ENCODE measurements at regions not wholly inside any gene's neighbourhood (a gene's known extent, or its start where the extent isn't known, plus 50 kb on each side); places are given as distances from the start of the nearest gene placed in this dataset.

DNA sequence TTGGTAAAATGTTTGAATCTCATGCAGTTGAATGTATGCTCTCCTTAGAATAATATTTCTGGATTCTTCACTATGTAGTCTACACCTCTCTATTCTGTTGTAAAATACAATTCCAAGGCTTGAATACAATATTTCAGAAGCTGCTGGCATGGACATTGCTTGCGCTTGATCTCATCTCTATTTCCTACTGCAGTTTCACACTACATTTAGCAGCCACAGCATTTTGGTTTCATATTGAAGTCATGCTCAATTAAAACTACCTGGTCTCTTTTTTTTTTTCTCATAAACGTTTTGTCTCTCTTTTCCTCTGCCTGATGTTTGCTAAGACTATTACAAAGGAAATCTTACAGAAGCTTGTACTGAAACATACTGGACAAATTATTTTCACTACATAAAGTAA lies 631.0 kb upstream of the TMPRSS15 start:
- H3K4me3 ChIP-seq, result no peak overlapping the region
- 50 to 59% methylated on average over 2 of the region's 2 CpGs for WGBS, 2 donors
- DNase-seq (no peak), ATAC-seq (ENCODE audit: low FRiP score in 2 of 2) (no peak)
- no peaks in the 10 kb centered on the region for H3K27me3 ChIP-seq
- no peak overlapping the region for H3K27ac ChIP-seq
- TF ChIP-seq, protein P1, sequence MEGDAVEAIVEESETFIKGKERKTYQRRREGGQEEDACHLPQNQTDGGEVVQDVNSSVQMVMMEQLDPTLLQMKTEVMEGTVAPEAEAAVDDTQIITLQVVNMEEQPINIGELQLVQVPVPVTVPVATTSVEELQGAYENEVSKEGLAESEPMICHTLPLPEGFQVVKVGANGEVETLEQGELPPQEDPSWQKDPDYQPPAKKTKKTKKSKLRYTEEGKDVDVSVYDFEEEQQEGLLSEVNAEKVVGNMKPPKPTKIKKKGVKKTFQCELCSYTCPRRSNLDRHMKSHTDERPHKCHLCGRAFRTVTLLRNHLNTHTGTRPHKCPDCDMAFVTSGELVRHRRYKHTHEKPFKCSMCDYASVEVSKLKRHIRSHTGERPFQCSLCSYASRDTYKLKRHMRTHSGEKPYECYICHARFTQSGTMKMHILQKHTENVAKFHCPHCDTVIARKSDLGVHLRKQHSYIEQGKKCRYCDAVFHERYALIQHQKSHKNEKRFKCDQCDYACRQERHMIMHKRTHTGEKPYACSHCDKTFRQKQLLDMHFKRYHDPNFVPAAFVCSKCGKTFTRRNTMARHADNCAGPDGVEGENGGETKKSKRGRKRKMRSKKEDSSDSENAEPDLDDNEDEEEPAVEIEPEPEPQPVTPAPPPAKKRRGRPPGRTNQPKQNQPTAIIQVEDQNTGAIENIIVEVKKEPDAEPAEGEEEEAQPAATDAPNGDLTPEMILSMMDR (IDR thresholded peaks at IDR 0.05), result no peak
- no peak for TF ChIP-seq EP300 (IDR thresholded peaks at IDR 0.05)
- TF ChIP-seq POLR2AphosphoS5 (IDR thresholded peaks at IDR 0.05), result no peak
- TF ChIP-seq POLR2A (IDR thresholded peaks at IDR 0.05), result no peak
- H3K4me1 ChIP-seq, result no peaks in the 10 kb centered on the region
- no peaks in the 10 kb centered on the region for H3K36me3 ChIP-seq
- H3K9me3 ChIP-seq, result peaks cover 0 to 3% (median 0%) of the 10 kb centered on the region in 4 donors

DNA sequence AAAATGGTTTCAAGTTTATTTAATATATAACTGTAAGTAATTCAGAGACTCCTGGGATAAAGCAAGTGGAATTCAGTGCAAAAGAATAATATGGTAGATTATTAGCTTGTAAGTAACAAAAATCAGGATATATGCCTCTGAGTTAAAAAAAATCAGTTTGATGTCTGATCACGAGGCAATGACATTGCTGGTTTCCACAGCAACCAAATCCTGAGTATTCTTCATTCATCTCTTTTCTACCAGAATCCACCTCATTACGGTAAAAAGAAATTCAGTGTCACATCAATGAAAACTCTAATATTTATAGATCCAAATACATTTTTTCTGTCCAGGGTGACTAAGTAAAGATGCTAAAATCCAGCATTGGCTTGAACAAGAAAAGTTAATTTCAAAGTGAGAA lies 642.3 kb upstream of the TMPRSS15 start:
- TF ChIP-seq POLR2AphosphoS5 (IDR thresholded peaks at IDR 0.05), result no peak
- TF ChIP-seq EP300 (IDR thresholded peaks at IDR 0.05), result no peak
- TF ChIP-seq, protein P1 (IDR thresholded peaks at IDR 0.05), result no peak
- TF ChIP-seq POLR2A (IDR thresholded peaks at IDR 0.05), result no peak
- WGBS, 2 donors, result 68% methylated on average over 2 of the region's 2 CpGs

DNA sequence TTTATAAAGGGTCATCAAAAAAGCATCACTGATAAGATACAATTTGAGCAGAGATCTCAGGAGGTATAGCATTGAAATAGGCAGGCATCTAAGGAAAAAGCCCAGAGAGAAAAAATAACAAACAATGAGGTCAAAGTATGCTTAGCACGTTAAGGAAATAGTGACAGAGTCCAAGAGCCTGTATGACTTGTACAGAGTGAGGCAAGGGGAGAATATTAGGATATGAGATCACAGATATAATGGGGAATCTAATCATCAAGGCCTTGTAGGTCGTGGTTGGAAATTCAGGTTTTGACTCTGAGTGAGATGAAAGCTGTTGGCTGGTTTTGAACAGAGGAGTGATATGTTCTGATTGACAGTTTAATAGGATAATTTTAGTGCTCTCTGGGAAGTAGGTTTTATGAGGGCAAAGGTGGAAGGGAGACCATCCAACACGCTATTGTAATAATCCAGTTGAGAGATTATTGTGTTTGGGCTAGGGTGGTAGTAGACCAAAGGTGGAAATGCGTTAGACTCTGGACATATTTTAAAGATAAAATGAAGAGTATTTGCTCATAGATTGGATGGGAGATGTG lies 644.6 kb upstream of the TMPRSS15 start:
- 58 to 64% methylated on average over 4 of the region's 4 CpGs for WGBS, 2 donors

More for the DNA sequence above, 642.3 kb upstream of the TMPRSS15 start:
- H3K4me1 ChIP-seq, result no peaks in the 10 kb centered on the region
- ATAC-seq (ENCODE audit: low FRiP score in 2 of 2) (no peak), DNase-seq (no peak)
- no peaks in the 10 kb centered on the region for H3K36me3 ChIP-seq
- no peak overlapping the region for H3K4me3 ChIP-seq
- no peaks in the 10 kb centered on the region for H3K27me3 ChIP-seq
- H3K9me3 ChIP-seq, result no peaks in the 10 kb centered on the region
- no peak overlapping the region for H3K27ac ChIP-seq

DNA sequence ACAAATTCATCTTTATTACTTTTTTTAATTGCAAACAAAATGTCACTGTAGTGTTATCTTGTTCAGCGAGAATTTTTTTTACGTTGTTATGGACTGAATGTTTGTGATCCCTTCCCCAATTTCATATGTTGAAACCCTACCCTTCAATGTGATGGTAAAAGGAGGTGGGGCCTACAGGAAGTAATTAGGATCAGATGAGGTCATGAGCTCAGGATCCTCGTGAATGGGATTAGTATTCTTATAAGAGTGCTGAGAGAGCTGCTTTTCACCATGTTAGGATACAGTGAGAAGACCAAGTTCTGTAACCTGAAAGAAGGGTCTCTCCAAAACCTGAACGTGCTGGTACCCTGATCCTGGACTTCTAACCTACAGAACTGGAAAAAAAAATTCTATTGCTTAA lies 646.0 kb upstream of the TMPRSS15 start:
- TF ChIP-seq EP300 (IDR thresholded peaks at IDR 0.05) (no peak), POLR2AphosphoS5 (IDR thresholded peaks at IDR 0.05) (no peak), POLR2A (IDR thresholded peaks at IDR 0.05) (no peak)
- TF ChIP-seq, protein P1 (IDR thresholded peaks at IDR 0.05), result no peak
- Histone ChIP-seq H3K9me3 (peaks cover 0 to 7% (median 0%) of the 10 kb centered on the region in 4 donors), H3K4me3 (no peak overlapping the region), H3K27ac (no peak overlapping the region), H3K4me1 (no peaks in the 10 kb centered on the region), H3K36me3 (no peaks in the 10 kb centered on the region), H3K27me3 (no peaks in the 10 kb centered on the region)
- DNase-seq, result no peak
- 73 to 77% methylated on average over 4 of the region's 4 CpGs for WGBS, 2 donors
- no peak for ATAC-seq (ENCODE audit: low FRiP score in 2 of 2)

More for the DNA sequence above, 644.6 kb upstream of the TMPRSS15 start:
- DNase-seq, result no peak
- no peak for ATAC-seq (ENCODE audit: low FRiP score in 2 of 2)
- Histone ChIP-seq H3K27me3 (no peaks in the 10 kb centered on the region), H3K36me3 (no peaks in the 10 kb centered on the region), H3K4me1 (no peaks in the 10 kb centered on the region), H3K4me3 (no peak overlapping the region), H3K27ac (no peak overlapping the region), H3K9me3 (peaks cover 0 to 4% (median 0%) of the 10 kb centered on the region in 4 donors)
- TF ChIP-seq POLR2A (IDR thresholded peaks at IDR 0.05) (no peak), POLR2AphosphoS5 (IDR thresholded peaks at IDR 0.05) (no peak), EP300 (IDR thresholded peaks at IDR 0.05) (no peak)
- TF ChIP-seq, protein P1 (IDR thresholded peaks at IDR 0.05), result no peak

DNA sequence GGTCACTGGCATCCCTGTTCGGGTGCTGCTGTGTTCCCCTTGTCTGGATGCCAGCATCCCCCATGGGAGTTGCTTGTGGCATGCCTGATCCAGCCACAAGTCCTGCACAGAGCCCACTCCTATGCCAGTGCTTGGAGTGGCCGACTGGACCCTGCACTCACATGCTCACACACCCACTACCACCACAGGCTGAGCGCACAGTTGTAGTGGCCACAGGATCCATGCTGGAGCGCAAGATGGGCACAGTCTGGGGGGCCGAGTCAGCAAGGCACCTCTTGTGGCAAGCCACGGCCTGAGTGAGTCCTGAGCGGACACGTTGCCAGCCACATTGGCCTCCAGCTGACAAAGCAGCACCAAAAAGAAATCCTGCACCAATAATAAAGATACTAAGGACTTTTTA lies 661.6 kb upstream of the TMPRSS15 start:
- H3K9me3 ChIP-seq, result peaks cover 0 to 9% (median 0%) of the 10 kb centered on the region in 4 donors
- 85 to 94% methylated on average over 5 to 8 of the region's 8 CpGs for WGBS, 2 donors
- no peaks in the 10 kb centered on the region for H3K4me1 ChIP-seq
- no peak for TF ChIP-seq POLR2A (IDR thresholded peaks at IDR 0.05)
- no peak for TF ChIP-seq POLR2AphosphoS5 (IDR thresholded peaks at IDR 0.05)
- no peak for TF ChIP-seq EP300 (IDR thresholded peaks at IDR 0.05)
- TF ChIP-seq, protein P1 (IDR thresholded peaks at IDR 0.05), result no peak
- no peak overlapping the region for H3K4me3 ChIP-seq
- no peaks in the 10 kb centered on the region for H3K36me3 ChIP-seq
- H3K27me3 ChIP-seq, result no peaks in the 10 kb centered on the region
- ATAC-seq (ENCODE audit: low FRiP score in 2 of 2) (peak; percentile 19 to 55), DNase-seq (peak in 1 of 2 donors; percentile 36)
- H3K27ac ChIP-seq, result no peak overlapping the region
